Transverse colon (tissue), 4 donors: ENCODE measurements at regions not wholly inside any gene's neighbourhood (a gene's known extent, or its start where the extent isn't known, plus 50 kb on each side); places are given as distances from the start of the nearest gene placed in this dataset.

ENCODE experiments used
- DNase-seq: peaks from one replicate; pipeline ENCODE4 v3.0.0-alpha.2; 2019
- H3K27ac ChIP-seq, 4 donors: fragments of 200-600 bp; sonication (generic); 2 replicates each; pipeline ENCODE4 v1.5.1; 2016 to 2018; ENCODE audit warnings: inconsistent platforms in 4 of 4
- H3K27me3 ChIP-seq: fragments of 200-600 bp; sonication (generic); 2 replicates; pipeline ENCODE4 v1.5.1; 2017; ENCODE audit warnings: inconsistent platforms
- H3K36me3 ChIP-seq, 4 donors: fragments of 200-600 bp; sonication (generic); 2 replicates each; pipeline ENCODE4 v1.5.1; 2017 to 2019; ENCODE audit warnings: inconsistent platforms in 4 of 4
- H3K4me1 ChIP-seq, 4 donors: fragments of 200-600 bp; sonication (generic); 2 replicates each; pipeline ENCODE4 v1.5.1; 2017 to 2020; ENCODE audit warnings: inconsistent platforms in 4 of 4
- H3K4me3 ChIP-seq, 4 donors: fragments of 200-600 bp; sonication (generic); 1 replicate in 1 of 4; 2 replicates in 3 of 4; pipeline versions ENCODE4 v1.5.1 to v1.6.1; 2017 to 2019; ENCODE audit warnings: inconsistent platforms in 4 of 4
- H3K9me3 ChIP-seq, 2 donors: fragments of 200-600 bp; sonication (generic); 2 replicates each; pipeline ENCODE4 v1.5.1; 2017 to 2019; ENCODE audit warnings: inconsistent platforms in 2 of 2
- EP300 ChIP-seq: sonication (generic); formaldehyde crosslinking; IDR thresholded peaks from one replicate; pipeline ENCODE4 v1.6.1; 2017; ENCODE audit warnings: antibody characterized with exemption, low read depth
- POLR2A ChIP-seq: fragments of 450-650 bp; IDR thresholded peaks from one replicate; pipeline ENCODE4 v1.6.1; 2016; ENCODE audit warnings: antibody characterized with exemption, mild to moderate bottlenecking, moderate library complexity
- POLR2AphosphoS5 ChIP-seq, 3 donors: sonication (generic); formaldehyde crosslinking; IDR thresholded peaks; one replicate each; pipeline ENCODE4 v1.6.1; 2016; ENCODE audit warnings: antibody characterized with exemption in 3 of 3
- WGBS, 2 donors: methylation state at CpG; one replicate each; pipeline ENCODE4 v1.1.5; 2018; ENCODE audit warnings: low coverage in 1 of 2; 5-methylcytosine and 5-hydroxymethylcytosine counted together
- in situ Hi-C, 4 donors: fragments of 200-750 bp; cut with MboI; loops; one replicate each; pipeline versions ENCODE4 v1.15.0 to v1.15.1; 2017; ENCODE audit warnings: low sequenced_read_pairs in 3 of 4, low pct_ligation_motif_present in 1 of 4, low pct_unique_long_range_greater_than_20kb in 1 of 4
- intact Hi-C: fragments of 100-400 bp; cut with DNase I; formaldehyde crosslinking; loops from one replicate; pipeline ENCODE4 v1.15.1; 2023; ENCODE audit warnings: low total_unique reads
- TF ChIP-seq, protein P1 (sequence below), 5 experiments: fragments of 200-600 bp in 3 of 5; fragments of 450-650 bp in 2 of 5; sonication (generic) in 3 of 5; IDR thresholded peaks; 1 replicate in 2 of 5; 2 replicates in 3 of 5; pipeline ENCODE4 v1.5.1; 2016 to 2017; ENCODE audit warnings: antibody characterized with exemption in 5 of 5, inconsistent platforms in 3 of 5, mild to moderate bottlenecking in 2 of 5, moderate library complexity in 1 of 5

DNA sequence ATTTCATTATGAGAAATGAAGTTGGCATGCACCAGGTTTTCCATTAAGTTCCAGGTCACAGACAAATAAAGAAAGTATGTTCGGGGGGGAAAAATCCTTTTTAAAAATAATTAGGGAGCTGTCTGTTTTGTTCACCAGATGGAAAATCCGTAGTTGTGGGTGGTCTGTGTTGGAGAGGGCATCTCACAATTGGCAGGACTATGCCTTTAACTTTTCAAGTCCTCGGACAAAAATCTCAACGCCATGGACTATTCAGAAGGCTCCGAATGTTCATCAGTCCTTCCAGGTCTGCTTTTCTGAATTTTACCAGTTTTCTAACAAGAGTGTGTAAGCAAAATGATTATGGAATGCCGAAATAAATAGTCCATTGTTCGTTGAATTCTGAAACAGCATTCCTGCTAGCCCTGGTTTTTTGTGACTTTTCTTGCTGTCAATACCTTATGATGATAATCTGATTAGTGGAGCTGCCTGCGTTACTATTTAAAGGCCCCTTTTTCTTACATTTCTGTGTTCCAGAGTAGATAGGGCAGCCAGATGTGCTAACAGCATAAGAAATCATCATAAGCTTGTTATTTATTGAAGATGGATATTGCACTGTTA is 146.9 kb downstream of the TM9SF2 start:
- 90 to 94% methylated on average over 3 to 8 of the region's 8 CpGs for WGBS, 2 donors
- no peak overlapping the region for H3K27ac ChIP-seq
- DNase-seq, result no peak
- no peaks in the 10 kb centered on the region for H3K27me3 ChIP-seq
- H3K9me3 ChIP-seq, result no peaks in the 10 kb centered on the region
- H3K4me3 ChIP-seq, result no peak overlapping the region
- H3K4me1 ChIP-seq, result no peaks in the 10 kb centered on the region
- no peak for TF ChIP-seq POLR2AphosphoS5 (IDR thresholded peaks at IDR 0.05)
- TF ChIP-seq EP300, result no peak
- TF ChIP-seq, protein P1, sequence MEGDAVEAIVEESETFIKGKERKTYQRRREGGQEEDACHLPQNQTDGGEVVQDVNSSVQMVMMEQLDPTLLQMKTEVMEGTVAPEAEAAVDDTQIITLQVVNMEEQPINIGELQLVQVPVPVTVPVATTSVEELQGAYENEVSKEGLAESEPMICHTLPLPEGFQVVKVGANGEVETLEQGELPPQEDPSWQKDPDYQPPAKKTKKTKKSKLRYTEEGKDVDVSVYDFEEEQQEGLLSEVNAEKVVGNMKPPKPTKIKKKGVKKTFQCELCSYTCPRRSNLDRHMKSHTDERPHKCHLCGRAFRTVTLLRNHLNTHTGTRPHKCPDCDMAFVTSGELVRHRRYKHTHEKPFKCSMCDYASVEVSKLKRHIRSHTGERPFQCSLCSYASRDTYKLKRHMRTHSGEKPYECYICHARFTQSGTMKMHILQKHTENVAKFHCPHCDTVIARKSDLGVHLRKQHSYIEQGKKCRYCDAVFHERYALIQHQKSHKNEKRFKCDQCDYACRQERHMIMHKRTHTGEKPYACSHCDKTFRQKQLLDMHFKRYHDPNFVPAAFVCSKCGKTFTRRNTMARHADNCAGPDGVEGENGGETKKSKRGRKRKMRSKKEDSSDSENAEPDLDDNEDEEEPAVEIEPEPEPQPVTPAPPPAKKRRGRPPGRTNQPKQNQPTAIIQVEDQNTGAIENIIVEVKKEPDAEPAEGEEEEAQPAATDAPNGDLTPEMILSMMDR (IDR thresholded peaks at IDR 0.05), result no peak
- no peak for TF ChIP-seq POLR2A
- in situ Hi-C loops (no loop called here), intact Hi-C loops (no loop called here)
- no peaks in the 10 kb centered on the region for H3K36me3 ChIP-seq

DNA sequence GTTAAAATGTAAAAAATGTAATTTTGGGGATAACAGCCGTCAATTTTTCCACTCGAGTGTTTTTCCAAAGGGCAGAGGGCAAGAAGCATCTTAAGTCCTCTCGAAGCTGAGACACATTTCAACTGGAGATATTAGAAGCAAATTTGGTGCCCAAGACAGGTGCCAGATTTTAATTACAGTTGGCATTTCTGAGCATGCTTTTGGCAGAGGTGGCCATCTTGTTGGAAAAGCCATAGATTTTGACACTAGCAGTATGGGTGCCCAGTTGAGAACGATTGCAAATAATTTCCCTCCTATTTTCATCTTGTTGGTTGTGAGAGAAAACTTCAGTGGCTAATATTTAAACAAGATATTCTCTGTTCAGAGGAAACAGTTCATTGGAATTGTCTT is 146.3 kb downstream of the TM9SF2 start:
- no peak for TF ChIP-seq EP300
- no peak for TF ChIP-seq POLR2AphosphoS5 (IDR thresholded peaks at IDR 0.05)
- no peak for TF ChIP-seq POLR2A
- TF ChIP-seq, protein P1 (IDR thresholded peaks at IDR 0.05), result no peak
- H3K27ac ChIP-seq, result no peak overlapping the region
- no peaks in the 10 kb centered on the region for H3K9me3 ChIP-seq
- in situ Hi-C loops (no loop called here), intact Hi-C loops (no loop called here)
- no peak overlapping the region for H3K4me3 ChIP-seq
- 79 to 82% methylated on average over 4 of the region's 4 CpGs for WGBS, 2 donors
- no peaks in the 10 kb centered on the region for H3K36me3 ChIP-seq
- no peaks in the 10 kb centered on the region for H3K4me1 ChIP-seq
- no peak for DNase-seq
- H3K27me3 ChIP-seq, result no peaks in the 10 kb centered on the region

DNA sequence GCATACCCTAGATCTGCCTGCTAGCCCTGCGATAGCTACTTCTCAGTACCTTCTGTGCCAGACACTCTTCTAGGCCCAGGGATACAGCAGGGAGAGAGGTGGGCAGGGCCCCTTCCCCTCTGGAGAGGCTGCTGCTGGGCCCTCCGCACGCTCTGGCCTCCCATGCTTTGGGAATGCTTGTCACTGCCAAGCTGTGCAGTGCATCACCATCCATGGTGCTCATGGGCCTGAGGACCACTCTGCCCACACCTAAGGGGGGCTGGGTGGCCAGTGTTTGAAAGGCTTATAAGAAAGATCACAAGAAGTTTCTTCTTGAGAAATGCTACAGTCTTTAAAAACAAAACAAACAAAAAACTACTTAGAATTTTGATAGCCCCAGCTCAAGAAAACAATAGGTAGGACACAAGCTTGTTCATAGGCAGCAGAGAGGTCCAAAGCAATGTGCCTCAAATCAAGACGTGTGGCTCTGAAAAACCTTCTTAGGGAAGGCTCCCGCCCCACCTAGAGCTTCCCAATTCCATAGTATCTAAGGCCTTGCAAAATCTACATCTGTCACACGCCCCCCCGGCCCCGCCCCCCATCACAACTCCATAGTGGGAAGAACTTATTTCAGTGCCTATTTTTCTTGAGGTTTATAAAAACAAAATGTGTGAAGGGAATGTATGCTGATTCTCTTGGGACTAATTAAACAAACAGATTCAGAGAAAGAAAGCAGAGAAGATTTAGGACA is 145.8 kb downstream of the TM9SF2 start:
- Histone ChIP-seq H3K9me3 (no peaks in the 10 kb centered on the region), H3K4me1 (no peaks in the 10 kb centered on the region), H3K27me3 (no peaks in the 10 kb centered on the region), H3K4me3 (no peak overlapping the region), H3K27ac (no peak overlapping the region), H3K36me3 (no peaks in the 10 kb centered on the region)
- in situ Hi-C loops, result no loop called here
- intact Hi-C loops, result no loop called here
- WGBS, 2 donors, result 82 to 92% methylated on average over 3 to 8 of the region's 8 CpGs
- no peak for TF ChIP-seq POLR2AphosphoS5 (IDR thresholded peaks at IDR 0.05)
- TF ChIP-seq EP300, result no peak
- no peak for TF ChIP-seq POLR2A
- TF ChIP-seq, protein P1 (IDR thresholded peaks at IDR 0.05), result no peak
- no peak for DNase-seq

DNA sequence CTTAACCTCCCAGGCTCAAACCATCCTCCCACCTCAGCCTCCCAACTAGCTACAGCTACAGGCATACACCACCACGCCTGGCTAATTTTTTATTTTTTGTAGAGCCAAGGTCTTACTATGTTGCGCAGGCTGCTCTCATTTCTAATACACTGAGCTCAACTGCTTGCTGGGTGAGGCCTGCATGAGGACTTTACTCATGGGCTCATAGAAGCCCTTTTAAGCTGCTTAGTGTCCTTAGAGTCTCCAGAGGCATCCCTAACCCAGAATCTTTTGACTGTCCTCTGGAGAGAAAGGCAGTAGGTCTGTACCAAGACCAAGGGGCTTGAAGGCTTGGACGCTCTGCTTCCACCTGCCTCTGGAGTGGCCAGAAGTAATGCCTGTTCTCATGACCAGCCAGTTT is 141.6 kb downstream of the TM9SF2 start:
- intact Hi-C loops, result no loop called here
- WGBS, 2 donors, result 96 to 100% methylated on average over 3 of the region's 3 CpGs

More for the DNA sequence above, 141.6 kb downstream of the TM9SF2 start:
- H3K36me3 ChIP-seq, result no peaks in the 10 kb centered on the region
- H3K4me1 ChIP-seq, result no peaks in the 10 kb centered on the region
- in situ Hi-C loops, result no loop called here
- no peak overlapping the region for H3K27ac ChIP-seq
- H3K27me3 ChIP-seq, result no peaks in the 10 kb centered on the region
- no peak overlapping the region for H3K4me3 ChIP-seq
- TF ChIP-seq, protein P1 (IDR thresholded peaks at IDR 0.05), result no peak
- TF ChIP-seq EP300 (no peak), POLR2AphosphoS5 (IDR thresholded peaks at IDR 0.05) (no peak), POLR2A (no peak)
- no peaks in the 10 kb centered on the region for H3K9me3 ChIP-seq
- no peak for DNase-seq
